Adrenal gland (tissue), 9 donors: ENCODE measurements at regions not wholly inside any gene's neighbourhood (a gene's known extent, or its start where the extent isn't known, plus 50 kb on each side); places are given as distances from the start of the nearest gene placed in this dataset.

Experiments used
- DNase-seq, 7 donors: peaks; one replicate each; pipeline ENCODE4 v3.0.0-alpha.2; 2019 to 2020
- H3K27ac ChIP-seq, 5 donors: fragments of 200-600 bp; sonication (generic) in 4 of 5; 1 replicate in 3 of 5; 2 replicates in 2 of 5; pipeline versions ENCODE4 v1.5.1 to v1.8.0; 2016 to 2020; ENCODE audit warnings: mild to moderate bottlenecking in 1 of 5
- H3K27me3 ChIP-seq: fragments of 200-600 bp; 2 replicates; pipeline ENCODE4 v1.8.0; 2021
- H3K36me3 ChIP-seq, 2 donors: fragments of 200-600 bp; replicated peaks in 1 of 2; 1 replicate in 1 of 2; 2 replicates in 1 of 2; pipeline versions ENCODE4 v1.5.1 to v1.8.0; 2018 to 2022
- H3K4me1 ChIP-seq, 2 donors: fragments of 200-600 bp; replicated peaks in 1 of 2; 1 replicate in 1 of 2; 2 replicates in 1 of 2; pipeline versions ENCODE4 v1.5.1 to v1.8.0; 2018 to 2021
- H3K4me3 ChIP-seq, 4 donors: fragments of 200-600 bp; sonication (generic) in 3 of 4; one replicate each; pipeline ENCODE4 v1.5.1; 2016 to 2018
- H3K9me3 ChIP-seq, 3 donors: fragments of 200-600 bp; sonication (generic) in 1 of 3; replicated peaks in 1 of 3; 1 replicate in 2 of 3; 2 replicates in 1 of 3; pipeline versions ENCODE4 v1.5.1 to v1.8.0; 2016 to 2021
- CTCF ChIP-seq, 6 experiments: fragments of 450-650 bp in 4 of 6; fragments of 200-600 bp in 2 of 6; sonication (generic) in 1 of 6; IDR thresholded peaks; 1 replicate in 5 of 6; 2 replicates in 1 of 6; pipeline versions ENCODE4 v1.5.1 to v1.8.0; 2016 to 2021; ENCODE audit warnings: antibody characterized with exemption in 6 of 6, mild to moderate bottlenecking in 2 of 6, moderate library complexity in 1 of 6
- POLR2A ChIP-seq, 2 donors: fragments of 450-650 bp; IDR thresholded peaks; one replicate each; pipeline ENCODE4 v1.6.1; 2017; ENCODE audit warnings: antibody characterized with exemption in 2 of 2, mild to moderate bottlenecking in 2 of 2, moderate library complexity in 1 of 2
- WGBS, 4 donors: extraction: QIAGEN DNeasy Blood & Tissue Kit in 2 of 4; methylation state at CpG; one replicate each; pipeline versions ENCODE4 v1.1.5 to v1.1.7; 2013 to 2017; 5-methylcytosine and 5-hydroxymethylcytosine counted together
- intact Hi-C, 2 donors: fragments of 100-400 bp; cut with DNase I; formaldehyde crosslinking; loops; one replicate each; pipeline versions ENCODE4 v1.14.1 to v1.15.0; 2022 to 2023
- donor health status: healthy with polysubstance abuse.
- donor health status: Bipolar disorder and iron deficiency.
- donor health status: DM: yes; HTN: yes; CAD: no.
- donor health status: DM: no; HTN: no; CAD: no.
- donor health status: DM: no; HTN: no; CAD: no.

- Histone ChIP-seq H3K36me3 (no peaks in the 10 kb centered on the region), H3K4me1 (no peaks in the 10 kb centered on the region), H3K27ac (no peak overlapping the region), H3K27me3 (no peaks in the 10 kb centered on the region), H3K9me3 (no peaks in the 10 kb centered on the region), H3K4me3 (no peak overlapping the region)
- intact Hi-C loops = no loop called here
- peak in 2 of 7 donors; percentile 15 to 57 for DNase-seq
- TF ChIP-seq CTCF (IDR thresholded peaks at IDR 0.05) = peak in 3 of 6 experiments; percentile 3 to 17 (median 8)
- TF ChIP-seq POLR2A (IDR thresholded peaks at IDR 0.05) = no peak
- WGBS, 4 donors = 25 to 37% (median 32%) methylated on average over 2 to 3 of the region's 3 CpGs
Observed at GRCh38 chr18:40413160-40413559, 1541.9 kb upstream of the PIK3C3 start.

DNA sequence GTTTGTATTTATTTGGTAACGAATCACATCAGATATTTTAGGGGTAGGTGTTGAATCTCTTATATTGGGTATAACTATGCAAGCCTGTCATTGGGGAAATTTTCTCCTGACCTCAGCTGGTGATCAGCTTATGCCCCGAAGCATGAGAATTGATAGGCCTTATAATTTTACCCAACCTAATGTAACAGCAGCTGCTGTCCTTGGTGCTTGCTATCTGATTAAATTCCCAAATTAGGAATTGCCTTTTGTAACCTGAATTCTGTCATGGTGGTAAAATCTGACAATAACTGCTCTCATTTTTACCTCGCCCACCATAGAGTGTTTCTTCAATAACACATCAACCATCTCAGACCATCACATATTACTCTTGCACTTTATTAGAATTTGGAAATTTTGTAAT, 1542.6 kb upstream of the PIK3C3 start:
- H3K27me3 ChIP-seq = no peaks in the 10 kb centered on the region
- intact Hi-C loops = no loop called here
- no peaks in the 10 kb centered on the region for H3K9me3 ChIP-seq
- no peak overlapping the region for H3K4me3 ChIP-seq
- WGBS, 4 donors = 50 to 65% (median 61%) methylated on average over 3 of the region's 3 CpGs
- no peak overlapping the region for H3K27ac ChIP-seq
- H3K36me3 ChIP-seq = no peaks in the 10 kb centered on the region
- H3K4me1 ChIP-seq = no peaks in the 10 kb centered on the region
- DNase-seq = no peak
- TF ChIP-seq POLR2A (IDR thresholded peaks at IDR 0.05) (no peak), CTCF (IDR thresholded peaks at IDR 0.05) (no peak)

DNA sequence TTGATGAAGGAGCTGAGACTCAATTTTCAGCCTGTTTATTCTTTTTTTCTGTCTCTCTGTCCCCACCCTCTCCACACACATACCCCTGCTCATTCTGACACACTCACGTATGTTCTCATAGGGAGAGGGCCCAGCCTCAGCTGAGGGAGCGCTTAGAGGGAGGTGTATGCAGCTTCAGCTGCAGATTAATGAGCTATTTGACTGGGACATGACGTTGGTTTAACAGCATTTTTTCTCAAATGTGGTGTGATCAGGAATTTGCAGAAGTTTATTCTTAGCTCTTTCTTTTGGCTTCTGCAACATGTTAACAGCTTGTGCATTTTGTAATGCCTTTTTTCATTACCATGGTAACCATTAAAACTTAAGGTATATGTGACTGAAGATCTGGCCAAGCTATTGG, 1547.1 kb upstream of the PIK3C3 start:
- TF ChIP-seq CTCF (IDR thresholded peaks at IDR 0.05) (no peak), POLR2A (IDR thresholded peaks at IDR 0.05) (no peak)
- H3K9me3 ChIP-seq = no peaks in the 10 kb centered on the region
- intact Hi-C loops = no loop called here
- H3K27me3 ChIP-seq = no peaks in the 10 kb centered on the region
- no peak overlapping the region for H3K27ac ChIP-seq
- WGBS, 4 donors = 42 to 63% (median 52%) methylated on average over 3 of the region's 3 CpGs
- DNase-seq = no peak
- no peaks in the 10 kb centered on the region for H3K4me1 ChIP-seq
- H3K36me3 ChIP-seq = no peaks in the 10 kb centered on the region
- no peak overlapping the region for H3K4me3 ChIP-seq

GRCh38 chr18:40404284-40404683, 1550.8 kb upstream of the PIK3C3 start:
- TF ChIP-seq CTCF (IDR thresholded peaks at IDR 0.05) (no peak), POLR2A (IDR thresholded peaks at IDR 0.05) (no peak)
- no peak overlapping the region for H3K4me3 ChIP-seq
- WGBS, 4 donors = 72 to 90% (median 84%) methylated on average over 1 of the region's 1 CpG
- no peaks in the 10 kb centered on the region for H3K4me1 ChIP-seq
- H3K27ac ChIP-seq = no peak overlapping the region
- no peaks in the 10 kb centered on the region for H3K36me3 ChIP-seq
- no peak for DNase-seq
- intact Hi-C loops = no loop called here
- H3K9me3 ChIP-seq = no peaks in the 10 kb centered on the region
- H3K27me3 ChIP-seq = no peaks in the 10 kb centered on the region
